HEK293T (cell line): ENCODE measurements at regions not wholly inside any gene's neighbourhood (a gene's known extent, or its start where the extent isn't known, plus 50 kb on each side); places are given as distances from the start of the nearest gene placed in this dataset.
"Not testable (repeated sequence)": the region's sequence is repeated elsewhere in the genome, so short reads cannot be mapped to it uniquely, and the experiment has no call there.

Experiments used
- CTCF ChIA-PET: fragments of 350-600 bp; formaldehyde crosslinking; extraction: SDS; loops from one replicate; lab custom pipeline; 2021; ENCODE audit warnings: antibody characterized with exemption, inconsistent platforms; lab: Yijun Ruan, JAX
- POLR2A ChIA-PET: fragments of 350-600 bp; formaldehyde crosslinking; extraction: SDS; loops from one replicate; lab custom pipeline; 2020; ENCODE audit warnings: antibody characterized with exemption, inconsistent platforms; lab: Yijun Ruan, JAX
- DNase-seq: peaks from one replicate; pipeline ENCODE4 v3.0.0; 2012; ENCODE audit warnings: mixed read lengths; ENCODE audit errors: extremely low spot score
- ARNT ChIP-seq: fragments of 450-650 bp; IDR thresholded peaks from 2 replicates; pipeline ENCODE4 v1.6.1; 2017; ENCODE audit warnings: mild to moderate bottlenecking
- BHLHE40 ChIP-seq: fragments of 450-650 bp; IDR thresholded peaks from 2 replicates; pipeline ENCODE4 v1.6.1; 2016; ENCODE audit warnings: mild to moderate bottlenecking, moderate library complexity, borderline replicate concordance
- CTBP1 ChIP-seq: fragments of 450-650 bp; IDR thresholded peaks from 2 replicates; pipeline ENCODE4 v1.6.1; 2016; ENCODE audit warnings: borderline replicate concordance
- ELF4 ChIP-seq: fragments of 450-650 bp; IDR thresholded peaks from 2 replicates; pipeline ENCODE4 v1.6.1; 2017; ENCODE audit warnings: antibody characterized with exemption
- FOXA1 ChIP-seq: fragments of 450-650 bp; IDR thresholded peaks from 2 replicates; pipeline ENCODE4 v1.6.1; 2016; ENCODE audit warnings: mild to moderate bottlenecking
- FOXK2 ChIP-seq: fragments of 450-650 bp; IDR thresholded peaks from 2 replicates; pipeline ENCODE4 v1.6.1; 2016; ENCODE audit warnings: mild to moderate bottlenecking
- FOXM1 ChIP-seq: fragments of 450-650 bp; IDR thresholded peaks from 2 replicates; pipeline ENCODE4 v1.6.1; 2017; ENCODE audit warnings: mild to moderate bottlenecking, borderline replicate concordance
- HDGF ChIP-seq: fragments of 450-650 bp; IDR thresholded peaks from 2 replicates; pipeline ENCODE4 v1.6.1; 2017; ENCODE audit warnings: antibody characterized with exemption, borderline replicate concordance
- L3MBTL2 ChIP-seq: fragments of 450-650 bp; conservative IDR thresholded peaks from 2 replicates; pipeline ENCODE4 v1.6.1; 2016; ENCODE audit warnings: mild to moderate bottlenecking
- LEF1 ChIP-seq: fragments of 450-650 bp; IDR thresholded peaks from 2 replicates; pipeline ENCODE4 v1.6.1; 2017; ENCODE audit warnings: mild to moderate bottlenecking, borderline replicate concordance
- NFRKB ChIP-seq: fragments of 450-650 bp; IDR thresholded peaks from 2 replicates; pipeline ENCODE4 v1.6.1; 2016; ENCODE audit warnings: mild to moderate bottlenecking, moderate library complexity
- SP1 ChIP-seq: fragments of 450-650 bp; IDR thresholded peaks from 2 replicates; pipeline ENCODE4 v1.6.1; 2017
- SUZ12 ChIP-seq: fragments of 450-650 bp; IDR thresholded peaks from 2 replicates; pipeline ENCODE4 v1.6.1; 2016; ENCODE audit warnings: mild to moderate bottlenecking
- TARDBP ChIP-seq: fragments of 450-650 bp; IDR thresholded peaks from 2 replicates; pipeline ENCODE4 v1.6.1; 2016
- ZNF384 ChIP-seq: fragments of 450-650 bp; IDR thresholded peaks from 2 replicates; pipeline ENCODE4 v1.6.1; 2016
- TF ChIP-seq, protein P1 (sequence below): fragments of 450-650 bp; IDR thresholded peaks from 2 replicates; pipeline ENCODE4 v1.6.1; 2016

DNA sequence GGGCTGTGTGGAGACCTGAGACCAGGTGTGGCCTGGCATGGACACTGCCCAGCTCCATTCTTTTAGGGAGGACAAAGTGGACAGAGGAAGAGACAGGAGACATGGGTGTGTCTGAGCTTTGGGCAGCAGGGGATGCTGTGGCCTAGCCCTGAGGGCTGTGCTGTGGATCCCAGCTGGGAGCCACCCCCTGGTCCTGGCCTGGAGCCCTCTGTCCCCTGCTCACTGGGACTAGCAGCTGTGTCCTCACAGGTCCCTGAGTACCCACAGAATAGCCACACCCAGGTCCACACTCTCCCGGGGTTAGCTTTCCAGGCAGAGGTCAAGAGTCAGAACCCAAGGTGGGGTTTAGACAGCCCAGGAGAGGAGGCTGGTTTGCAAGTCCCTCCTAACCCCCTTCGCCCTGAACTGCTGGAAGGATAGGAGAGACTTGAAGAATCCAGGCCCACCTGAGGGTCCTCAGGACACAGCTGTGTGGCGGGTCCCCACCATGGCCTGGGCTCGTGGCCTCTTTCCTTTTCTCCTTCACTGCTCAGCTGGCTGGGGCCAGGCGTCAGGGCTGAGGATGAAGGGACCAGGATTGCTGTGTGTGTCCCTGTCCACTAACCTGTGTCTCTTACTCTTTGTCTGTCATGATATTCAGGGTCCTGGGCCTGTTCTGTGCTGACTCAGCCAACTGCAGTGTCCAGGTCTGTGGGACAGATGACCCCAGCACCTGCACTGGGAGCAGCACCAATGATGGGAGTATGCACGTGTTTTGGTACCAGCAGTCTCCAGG is 78.5 kb upstream of the VPREB1 start:
- POLR2A ChIA-PET: no interaction called here
- DNase-seq: no peak
- CTCF ChIA-PET: interaction anchor here (0.6 to 1.3 kb wide), 3 partner anchors 9 to 208 kb away, joined by 3 to 5 read pairs (median 4); no protein-coding TSS in a partner anchor
- TF ChIP-seq CTBP1: no peak
- TF ChIP-seq L3MBTL2: no peak
- no peak for TF ChIP-seq SUZ12
- TF ChIP-seq NFRKB: no peak
- no peak for TF ChIP-seq HDGF
- TF ChIP-seq BHLHE40: no peak
- no peak for TF ChIP-seq TARDBP
- TF ChIP-seq FOXA1: no peak
- TF ChIP-seq SP1: no peak
- no peak for TF ChIP-seq FOXK2

DNA sequence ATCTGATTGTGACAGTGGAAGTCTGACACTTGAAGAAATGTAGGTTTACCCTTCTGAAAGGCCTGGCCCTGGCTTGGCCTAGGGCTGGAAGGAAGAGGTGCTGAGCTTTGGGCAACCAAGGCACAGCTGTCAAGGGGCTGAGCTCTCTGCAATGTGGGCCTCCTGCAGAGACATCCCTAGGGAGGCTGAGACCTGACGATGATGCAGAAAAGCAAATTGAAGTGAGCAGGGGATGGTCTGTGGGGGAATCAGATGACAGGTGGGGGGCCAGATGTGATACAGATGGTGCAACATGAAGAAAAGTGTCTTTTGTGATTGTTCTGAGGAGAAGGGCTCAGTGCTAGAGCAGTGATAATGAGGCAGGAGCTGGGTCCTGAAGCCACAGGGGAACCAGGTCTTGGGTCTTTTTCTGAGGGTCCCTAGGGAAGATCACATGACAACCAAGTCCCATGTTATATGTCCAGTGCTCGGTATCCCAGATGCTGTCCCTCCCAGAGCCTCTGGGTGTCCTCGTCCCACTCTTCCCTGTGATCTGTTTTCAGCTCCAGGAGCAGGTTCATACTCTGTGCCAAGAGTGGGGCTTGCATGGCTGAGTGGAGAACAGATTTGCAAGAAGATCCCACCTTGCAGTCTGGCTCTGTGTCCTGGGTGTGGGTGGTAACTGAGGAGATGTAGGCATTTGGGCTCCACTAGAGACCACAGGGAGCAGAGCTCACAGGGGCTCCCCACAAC is 79.9 kb upstream of the VPREB1 start:
- TF ChIP-seq CTBP1 (no peak), HDGF (no peak), SP1 (no peak), ZNF384 (no peak), NFRKB (no peak), L3MBTL2 (no peak), FOXA1 (no peak), ARNT (no peak), BHLHE40 (no peak), SUZ12 (no peak), FOXM1 (no peak), LEF1 (no peak), TARDBP (no peak), FOXK2 (no peak), ELF4 (no peak)
- TF ChIP-seq, protein P1, sequence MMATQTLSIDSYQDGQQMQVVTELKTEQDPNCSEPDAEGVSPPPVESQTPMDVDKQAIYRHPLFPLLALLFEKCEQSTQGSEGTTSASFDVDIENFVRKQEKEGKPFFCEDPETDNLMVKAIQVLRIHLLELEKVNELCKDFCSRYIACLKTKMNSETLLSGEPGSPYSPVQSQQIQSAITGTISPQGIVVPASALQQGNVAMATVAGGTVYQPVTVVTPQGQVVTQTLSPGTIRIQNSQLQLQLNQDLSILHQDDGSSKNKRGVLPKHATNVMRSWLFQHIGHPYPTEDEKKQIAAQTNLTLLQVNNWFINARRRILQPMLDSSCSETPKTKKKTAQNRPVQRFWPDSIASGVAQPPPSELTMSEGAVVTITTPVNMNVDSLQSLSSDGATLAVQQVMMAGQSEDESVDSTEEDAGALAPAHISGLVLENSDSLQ: no peak
- DNase-seq: no peak
- ChIA-PET CTCF (no interaction called here), POLR2A (interaction anchor here (0.7 kb wide), 1 partner anchor 90 kb away, joined by 3 read pairs; no protein-coding TSS in a partner anchor)

DNA sequence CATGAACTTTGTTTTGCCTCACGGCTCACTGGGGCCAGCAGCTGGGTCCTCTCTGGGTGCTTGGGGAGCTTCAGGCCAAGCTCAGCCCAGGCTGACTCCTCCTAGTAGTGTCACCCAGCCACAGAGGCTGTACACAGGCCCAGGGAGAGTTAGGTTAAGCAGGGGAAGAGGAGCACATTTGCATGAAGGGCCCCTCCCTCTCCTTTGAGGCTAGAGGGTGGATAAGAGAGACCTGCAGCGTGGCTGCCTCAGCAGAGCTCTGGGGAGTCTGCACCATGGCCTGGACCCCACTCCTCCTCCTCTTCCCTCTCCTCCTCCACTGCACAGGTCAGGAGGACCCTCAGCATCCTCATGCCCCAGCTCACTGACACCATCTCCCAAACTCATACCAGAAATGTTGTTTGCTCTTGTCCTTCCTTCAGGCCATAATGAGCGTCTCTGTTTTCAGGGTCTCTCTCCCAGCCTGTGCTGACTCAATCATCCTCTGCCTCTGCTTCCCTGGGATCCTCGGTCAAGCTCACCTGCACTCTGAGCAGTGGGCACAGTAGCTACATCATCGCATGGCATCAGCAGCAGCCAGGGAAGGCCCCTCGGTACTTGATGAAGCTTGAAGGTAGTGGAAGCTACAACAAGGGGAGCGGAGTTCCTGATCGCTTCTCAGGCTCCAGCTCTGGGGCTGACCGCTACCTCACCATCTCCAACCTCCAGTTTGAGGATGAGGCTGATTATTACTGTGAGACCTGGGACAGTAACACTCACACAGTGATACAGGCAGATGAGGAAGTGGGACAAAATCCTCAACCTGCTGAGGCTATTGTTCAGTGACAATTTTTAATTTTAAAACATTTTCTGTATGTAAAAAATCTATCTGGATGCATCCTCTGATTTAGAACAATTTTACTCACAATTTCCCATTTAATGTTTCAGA is 82.4 kb upstream of the VPREB1 start:
- no peak for TF ChIP-seq SP1
- no peak for TF ChIP-seq FOXM1
- TF ChIP-seq BHLHE40: no peak
- TF ChIP-seq NFRKB: no peak
- no peak for TF ChIP-seq TARDBP
- no peak for TF ChIP-seq CTBP1
- no peak for TF ChIP-seq LEF1
- TF ChIP-seq FOXK2: no peak
- no peak for TF ChIP-seq ARNT
- no peak for TF ChIP-seq SUZ12
- no peak for TF ChIP-seq ELF4
- TF ChIP-seq ZNF384: no peak
- TF ChIP-seq, protein P1: no peak
- TF ChIP-seq L3MBTL2: no peak
- TF ChIP-seq FOXA1: no peak
- no peak for TF ChIP-seq HDGF
- DNase-seq: no peak
- CTCF ChIA-PET: interaction anchor here (0.7 kb wide), 1 partner anchor 98 kb away, joined by 3 read pairs; no protein-coding TSS in a partner anchor
- POLR2A ChIA-PET: no interaction called here

DNA sequence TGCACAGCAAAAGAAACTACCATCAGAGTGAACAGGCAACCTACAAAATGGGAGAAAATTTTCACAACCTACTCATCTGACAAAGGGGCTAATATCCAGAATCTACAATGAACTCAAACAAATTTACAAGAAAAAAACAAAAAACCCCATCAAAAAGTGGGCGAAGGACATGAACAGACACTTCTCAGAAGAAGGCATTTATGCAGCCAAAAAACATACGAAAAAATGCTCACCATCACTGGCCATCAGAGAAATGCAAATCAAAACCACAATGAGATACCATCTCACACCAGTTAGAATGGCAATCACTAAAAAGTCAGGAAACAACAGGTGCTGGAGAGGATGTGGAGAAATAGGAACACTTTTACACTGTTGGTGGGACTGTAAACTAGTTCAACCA is 83.8 kb upstream of the VPREB1 start:
- DNase-seq, CTCF ChIA-PET, POLR2A ChIA-PET: not testable (repeated sequence)

DNA sequence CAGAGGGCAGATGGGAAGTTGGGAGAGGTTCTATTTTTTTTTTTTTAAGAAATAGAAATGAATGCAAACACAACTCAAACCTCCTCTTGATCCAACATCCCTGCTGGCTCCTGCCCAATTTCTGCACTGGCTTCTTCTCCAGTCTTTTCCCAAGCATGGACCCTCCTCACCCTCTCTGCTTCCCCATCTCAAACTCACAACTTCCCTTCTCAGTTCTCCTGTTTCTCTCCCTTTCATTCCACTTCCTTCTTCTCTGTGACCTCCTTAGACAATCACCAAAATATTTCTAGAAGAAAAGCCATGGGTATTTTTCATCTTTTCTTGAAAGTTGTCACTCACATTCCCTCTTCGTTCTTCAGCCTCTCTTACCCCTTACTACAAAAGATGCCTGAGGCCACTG is 85.2 kb upstream of the VPREB1 start:
- ChIA-PET POLR2A (no interaction called here), CTCF (interaction anchor here (1.1 kb wide), 1 partner anchor 12 kb away, joined by 3 read pairs; no protein-coding TSS in a partner anchor)
- DNase-seq: no peak
- TF ChIP-seq ELF4 (no peak), SP1 (no peak), ARNT (no peak), SUZ12 (no peak), FOXM1 (no peak), NFRKB (no peak), TARDBP (no peak), BHLHE40 (no peak), L3MBTL2 (no peak), ZNF384 (no peak), LEF1 (no peak), HDGF (no peak)
- TF ChIP-seq, protein P1: no peak
